Spleen (tissue), 11 donors: ENCODE measurements at regions not wholly inside any gene's neighbourhood (a gene's known extent, or its start where the extent isn't known, plus 50 kb on each side); places are given as distances from the start of the nearest gene placed in this dataset.

Source experiments
- DNase-seq: peaks from one replicate; pipeline ENCODE4 v3.0.0-alpha.2; 2020
- H3K27ac ChIP-seq, 8 donors: fragments of 200-600 bp; sonication (generic) in 7 of 8; 1 replicate in 4 of 8; 2 replicates in 4 of 8; pipeline versions ENCODE4 v1.5.0 to v1.8.0; 2016 to 2021; ENCODE audit warnings: inconsistent platforms in 4 of 8, mild to moderate bottlenecking in 4 of 8, moderate library complexity in 1 of 8
- H3K27me3 ChIP-seq, 7 donors: fragments of 200-600 bp; sonication (generic) in 6 of 7; replicated peaks in 1 of 7; 1 replicate in 4 of 7; 2 replicates in 3 of 7; pipeline versions ENCODE4 v1.5.0 to v1.8.0; 2016 to 2021; ENCODE audit warnings: inconsistent platforms in 3 of 7, mild to moderate bottlenecking in 1 of 7
- H3K36me3 ChIP-seq, 6 donors: fragments of 200-600 bp; sonication (generic) in 5 of 6; 1 replicate in 4 of 6; 2 replicates in 2 of 6; pipeline versions ENCODE4 v1.5.0 to v1.8.0; 2016 to 2021; ENCODE audit warnings: inconsistent platforms in 2 of 6
- H3K4me1 ChIP-seq, 6 donors: fragments of 200-600 bp; sonication (generic) in 5 of 6; 1 replicate in 3 of 6; 2 replicates in 3 of 6; pipeline versions ENCODE4 v1.5.0 to v1.8.0; 2016 to 2021; ENCODE audit warnings: inconsistent platforms in 3 of 6
- H3K4me3 ChIP-seq, 8 donors: fragments of 200-600 bp; sonication (generic) in 7 of 8; 1 replicate in 4 of 8; 2 replicates in 4 of 8; pipeline versions ENCODE4 v1.5.0 to v1.8.0; 2016 to 2021; ENCODE audit warnings: inconsistent platforms in 4 of 8, mild to moderate bottlenecking in 4 of 8, moderate library complexity in 2 of 8
- H3K9me3 ChIP-seq, 8 donors: fragments of 200-600 bp; sonication (generic) in 7 of 8; 1 replicate in 4 of 8; 2 replicates in 4 of 8; pipeline versions ENCODE4 v1.5.0 to v1.8.0; 2016 to 2021; ENCODE audit warnings: inconsistent platforms in 4 of 8
- POLR2A ChIP-seq, 3 donors: fragments of 450-650 bp; IDR thresholded peaks; one replicate each; pipeline ENCODE4 v1.5.1; 2017; ENCODE audit warnings: antibody characterized with exemption in 3 of 3, mild to moderate bottlenecking in 1 of 3
- POLR2AphosphoS5 ChIP-seq, 3 donors: sonication (generic); formaldehyde crosslinking; IDR thresholded peaks; one replicate each; pipeline ENCODE4 v1.5.1; 2017; ENCODE audit warnings: antibody characterized with exemption in 3 of 3
- WGBS, 5 donors: extraction: QIAGEN DNeasy Blood & Tissue Kit in 3 of 5; methylation state at CpG; one replicate each; pipeline versions ENCODE4 v1.1.5 to v1.1.7; 2013 to 2018; 5-methylcytosine and 5-hydroxymethylcytosine counted together
- intact Hi-C: fragments of 100-400 bp; cut with DNase I; formaldehyde crosslinking; loops from one replicate; pipeline ENCODE4 v1.15.0; 2023; ENCODE audit warnings: low total_unique reads
- small RNA-seq, 4 donors: library from RNA; depleted of rRNA; stranded (forward); fragments of <200 nt; gene quantifications; one replicate each; pipeline ENCODE3, GENCODE V24; 2016
- TF ChIP-seq, protein P1 (sequence below), 11 experiments: fragments of 200-600 bp in 7 of 11; fragments of 450-650 bp in 4 of 11; sonication (generic) in 4 of 11; IDR thresholded peaks in 8 of 11; conservative IDR thresholded peaks in 3 of 11; 1 replicate in 7 of 11; 2 replicates in 4 of 11; pipeline versions ENCODE4 v1.4.0 to v1.8.0; 2016 to 2021; ENCODE audit warnings: antibody characterized with exemption in 11 of 11, inconsistent platforms in 4 of 11, mild to moderate bottlenecking in 1 of 11
- donor health status: healthy with polysubstance abuse.
- donor health status: DM: no; HTN: no; CAD: no; lungs with moderate emphysema.
- donor health status: DM: no; HTN: no; CAD: no.
- donor health status: Bipolar disorder and iron deficiency.
- donor health status: healthy.
- donor health status: DM: no; HTN: no; CAD: no.
- donor health status: DM: yes; HTN: yes; CAD: no.

DNA sequence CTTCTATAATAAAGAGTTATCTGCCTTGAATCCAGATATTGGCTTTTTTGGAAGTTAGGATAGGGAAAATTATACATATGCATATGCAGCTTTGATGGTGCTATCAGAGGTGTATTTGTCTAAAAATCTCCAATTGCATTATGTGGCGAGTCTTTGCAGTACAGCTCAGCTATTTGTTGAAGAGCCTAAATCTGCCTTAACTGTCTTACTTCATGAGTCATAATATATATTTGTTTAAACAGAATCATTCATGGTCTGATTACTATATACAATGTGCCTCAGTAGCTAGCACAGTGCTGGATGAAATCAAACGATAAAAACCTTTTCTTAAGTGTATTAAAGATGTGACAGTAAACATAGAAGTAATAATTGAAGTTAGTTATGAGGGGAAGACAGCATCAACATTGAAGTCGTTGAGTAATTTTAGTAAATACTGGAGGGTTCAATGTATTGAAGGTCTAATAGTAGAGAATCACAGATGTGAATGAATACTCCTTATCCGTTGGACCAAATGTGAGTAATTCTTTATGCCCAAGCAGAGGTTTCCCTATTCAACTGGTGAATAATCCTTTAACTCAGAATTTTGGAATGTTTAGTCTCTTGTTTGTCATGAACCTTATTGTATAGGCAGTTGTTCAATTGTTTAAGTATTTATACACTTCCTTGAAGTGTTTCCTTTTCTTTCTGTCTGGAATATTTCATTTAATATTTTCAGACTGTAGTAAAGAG is 74.8 kb upstream of the NAALADL2 start:
- no peak overlapping the region for H3K4me3 ChIP-seq
- no peak overlapping the region for H3K27ac ChIP-seq
- TF ChIP-seq POLR2A (IDR thresholded peaks at IDR 0.05) (no peak), POLR2AphosphoS5 (IDR thresholded peaks at IDR 0.05) (no peak)
- TF ChIP-seq, protein P1, sequence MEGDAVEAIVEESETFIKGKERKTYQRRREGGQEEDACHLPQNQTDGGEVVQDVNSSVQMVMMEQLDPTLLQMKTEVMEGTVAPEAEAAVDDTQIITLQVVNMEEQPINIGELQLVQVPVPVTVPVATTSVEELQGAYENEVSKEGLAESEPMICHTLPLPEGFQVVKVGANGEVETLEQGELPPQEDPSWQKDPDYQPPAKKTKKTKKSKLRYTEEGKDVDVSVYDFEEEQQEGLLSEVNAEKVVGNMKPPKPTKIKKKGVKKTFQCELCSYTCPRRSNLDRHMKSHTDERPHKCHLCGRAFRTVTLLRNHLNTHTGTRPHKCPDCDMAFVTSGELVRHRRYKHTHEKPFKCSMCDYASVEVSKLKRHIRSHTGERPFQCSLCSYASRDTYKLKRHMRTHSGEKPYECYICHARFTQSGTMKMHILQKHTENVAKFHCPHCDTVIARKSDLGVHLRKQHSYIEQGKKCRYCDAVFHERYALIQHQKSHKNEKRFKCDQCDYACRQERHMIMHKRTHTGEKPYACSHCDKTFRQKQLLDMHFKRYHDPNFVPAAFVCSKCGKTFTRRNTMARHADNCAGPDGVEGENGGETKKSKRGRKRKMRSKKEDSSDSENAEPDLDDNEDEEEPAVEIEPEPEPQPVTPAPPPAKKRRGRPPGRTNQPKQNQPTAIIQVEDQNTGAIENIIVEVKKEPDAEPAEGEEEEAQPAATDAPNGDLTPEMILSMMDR (IDR thresholded peaks at IDR 0.05 in 8 of 11, conservative IDR thresholded peaks at IDR 0.05 in 3 of 11), result no peak
- no peaks in the 10 kb centered on the region for H3K27me3 ChIP-seq
- DNase-seq, result no peak
- H3K4me1 ChIP-seq, result no peaks in the 10 kb centered on the region
- H3K9me3 ChIP-seq, result peaks cover 0 to 11% (median 2%) of the 10 kb centered on the region in 8 donors
- whole genome bisulfite sequencing, 5 donors, result 80 to 88% (median 86%) methylated on average over 4 of the region's 4 CpGs
- intact Hi-C loops, result no loop called here
- H3K36me3 ChIP-seq, result no peaks in the 10 kb centered on the region

DNA sequence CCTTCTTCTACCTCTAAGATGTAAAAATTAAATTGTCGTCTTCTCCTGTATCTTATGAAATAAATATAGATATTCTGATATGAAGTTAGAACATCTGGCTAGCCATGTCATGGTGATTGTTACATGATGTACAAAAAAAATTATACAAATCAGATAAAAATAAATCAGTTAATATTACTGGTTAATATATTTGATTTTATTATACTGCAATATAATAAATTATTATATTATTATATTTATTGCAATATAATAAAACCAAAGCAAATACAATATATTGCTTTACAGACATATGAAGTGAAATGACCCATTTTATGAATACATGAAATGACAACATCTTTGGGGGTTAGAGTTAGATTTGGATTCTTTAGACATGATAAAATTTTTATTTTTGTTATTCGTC is 72.3 kb upstream of the NAALADL2 start:
- H3K27ac ChIP-seq, result no peak overlapping the region
- H3K9me3 ChIP-seq, result peaks cover 0 to 3% (median 0%) of the 10 kb centered on the region in 8 donors
- H3K36me3 ChIP-seq, result no peaks in the 10 kb centered on the region
- no peaks in the 10 kb centered on the region for H3K4me1 ChIP-seq
- no peak overlapping the region for H3K4me3 ChIP-seq
- no peaks in the 10 kb centered on the region for H3K27me3 ChIP-seq
- DNase-seq, result no peak
- TF ChIP-seq, protein P1 (IDR thresholded peaks at IDR 0.05 in 8 of 11, conservative IDR thresholded peaks at IDR 0.05 in 3 of 11), result no peak
- TF ChIP-seq POLR2AphosphoS5 (IDR thresholded peaks at IDR 0.05), result no peak
- no peak for TF ChIP-seq POLR2A (IDR thresholded peaks at IDR 0.05)
- 78 to 85% (median 80%) methylated on average over 2 of the region's 2 CpGs for WGBS, 5 donors
- intact Hi-C loops, result no loop called here

DNA sequence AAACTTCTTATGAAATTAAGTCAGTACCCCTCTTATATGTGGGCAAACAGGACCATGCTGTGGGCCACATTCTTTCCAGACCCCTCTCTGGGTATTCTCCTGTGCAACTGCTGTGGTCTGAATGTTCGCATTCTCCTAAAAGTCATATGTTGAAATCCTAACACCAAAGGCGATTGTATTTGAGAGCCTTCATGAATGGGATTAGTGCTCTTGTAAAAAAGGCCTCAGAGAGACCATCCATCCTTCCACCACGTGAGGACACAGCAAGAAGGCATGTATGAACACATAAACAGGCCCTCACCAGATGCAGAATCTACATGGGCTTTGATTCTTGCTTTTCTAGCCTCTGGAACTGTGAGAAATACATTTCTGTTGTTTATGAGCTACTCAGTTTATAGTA is 68.0 kb upstream of the NAALADL2 start:
- Histone ChIP-seq H3K27me3 (no peaks in the 10 kb centered on the region), H3K36me3 (no peaks in the 10 kb centered on the region), H3K9me3 (no peaks in the 10 kb centered on the region), H3K4me3 (no peak overlapping the region), H3K27ac (no peak overlapping the region), H3K4me1 (no peaks in the 10 kb centered on the region)
- intact Hi-C loops, result no loop called here
- WGBS, 5 donors, result 53 to 84% (median 68%) methylated on average over 3 of the region's 3 CpGs
- no peak for TF ChIP-seq POLR2A (IDR thresholded peaks at IDR 0.05)
- TF ChIP-seq POLR2AphosphoS5 (IDR thresholded peaks at IDR 0.05), result no peak
- TF ChIP-seq, protein P1 (IDR thresholded peaks at IDR 0.05 in 8 of 11, conservative IDR thresholded peaks at IDR 0.05 in 3 of 11), result no peak
- no peak for DNase-seq

DNA sequence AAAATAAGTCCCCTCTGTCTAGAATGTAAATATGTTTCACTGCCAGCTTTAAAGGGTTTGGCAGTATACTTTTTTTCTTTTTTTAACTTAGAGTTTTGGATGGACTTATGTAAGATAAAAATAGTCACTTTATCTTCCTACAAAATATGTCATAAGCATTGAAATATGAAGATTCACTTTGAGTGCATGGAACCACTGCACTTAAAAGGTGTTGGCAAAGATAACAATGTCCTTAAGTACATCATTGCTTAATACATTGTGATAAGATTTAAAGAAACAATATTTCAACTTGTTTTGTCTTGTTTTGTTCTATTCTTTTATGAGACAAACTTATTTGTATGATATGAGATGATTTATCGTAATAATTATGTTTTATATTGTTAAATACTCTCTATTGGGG is 66.3 kb upstream of the NAALADL2 start:
- Histone ChIP-seq H3K36me3 (no peaks in the 10 kb centered on the region), H3K27me3 (no peaks in the 10 kb centered on the region), H3K4me1 (no peaks in the 10 kb centered on the region), H3K27ac (no peak overlapping the region), H3K4me3 (no peak overlapping the region), H3K9me3 (peaks cover 0 to 3% (median 0%) of the 10 kb centered on the region in 8 donors)
- no peak for DNase-seq
- intact Hi-C loops, result no loop called here
- TF ChIP-seq POLR2AphosphoS5 (IDR thresholded peaks at IDR 0.05) (no peak), POLR2A (IDR thresholded peaks at IDR 0.05) (no peak)
- TF ChIP-seq, protein P1 (IDR thresholded peaks at IDR 0.05 in 8 of 11, conservative IDR thresholded peaks at IDR 0.05 in 3 of 11), result no peak
- WGBS, 5 donors, result 70 to 86% (median 81%) methylated on average over 1 of the region's 1 CpG

Small RNA genes in the stretch of these regions (small RNA-seq; reads per million reads assigned to genes)
- 0 reads per million in 4 donors for gene RN7SKP40
